ENCODE measurements at regions not wholly inside any gene's neighbourhood (a gene's known extent, or its start where the extent isn't known, plus 50 kb on each side); places are given as distances from the start of the nearest gene placed in this dataset.
"Not testable (repeated sequence)": the region's sequence is repeated elsewhere in the genome, so short reads cannot be mapped to it uniquely, and the experiment has no call there.

GRCh38 chr17:70674061-70674460 lies 504.7 kb downstream of the KCNJ2 start:
- no peak overlapping the region for H3K4me3 ChIP-seq (ENCODE audit: low read length)
- no peak for TF ChIP-seq ZNF274 (IDR thresholded peaks at IDR 0.05; ENCODE audit: low read depth, low read length)

GRCh38 chr17:70675070-70675590 lies 505.8 kb downstream of the KCNJ2 start:
- H3K4me3 ChIP-seq (ENCODE audit: low read length) = no peak overlapping the region
- no peak for TF ChIP-seq ZNF274 (IDR thresholded peaks at IDR 0.05; ENCODE audit: low read depth, low read length)

- no peak overlapping the region for H3K4me3 ChIP-seq (ENCODE audit: low read length)
- no peak for TF ChIP-seq ZNF274 (IDR thresholded peaks at IDR 0.05; ENCODE audit: low read depth, low read length)
These were observed 508.7 kb downstream of the KCNJ2 start for GRCh38 chr17:70677783-70678647.

GRCh38 chr17:70678889-70679288 lies 509.6 kb downstream of the KCNJ2 start:
- no peak for TF ChIP-seq ZNF274 (IDR thresholded peaks at IDR 0.05; ENCODE audit: low read depth, low read length)
- H3K4me3 ChIP-seq (ENCODE audit: low read length) = no peak overlapping the region

GRCh38 chr17:70683936-70684335 lies 514.6 kb downstream of the KCNJ2 start:
- TF ChIP-seq ZNF274 (IDR thresholded peaks at IDR 0.05; ENCODE audit: low read depth, low read length) = no peak
- H3K4me3 ChIP-seq (ENCODE audit: low read length) = no peak overlapping the region

- no peak for TF ChIP-seq ZNF274 (IDR thresholded peaks at IDR 0.05; ENCODE audit: low read depth, low read length)
- H3K4me3 ChIP-seq (ENCODE audit: low read length) = no peak overlapping the region
These were observed 518.1 kb downstream of the KCNJ2 start for GRCh38 chr17:70687421-70687820.

- no peak for TF ChIP-seq ZNF274 (IDR thresholded peaks at IDR 0.05; ENCODE audit: low read depth, low read length)
- no peak overlapping the region for H3K4me3 ChIP-seq (ENCODE audit: low read length)
These were observed 521.8 kb downstream of the KCNJ2 start for GRCh38 chr17:70691150-70691549.

GRCh38 chr17:70699408-70699807 lies 530.1 kb downstream of the KCNJ2 start:
- no peak for TF ChIP-seq ZNF274 (IDR thresholded peaks at IDR 0.05; ENCODE audit: low read depth, low read length)
- H3K4me3 ChIP-seq (ENCODE audit: low read length) = no peak overlapping the region

- no peak for TF ChIP-seq ZNF274 (IDR thresholded peaks at IDR 0.05; ENCODE audit: low read depth, low read length)
- H3K4me3 ChIP-seq (ENCODE audit: low read length) = no peak overlapping the region
These were observed 533.4 kb downstream of the KCNJ2 start for GRCh38 chr17:70702683-70703255.

GRCh38 chr17:70709596-70709995 lies 540.3 kb downstream of the KCNJ2 start:
- no peak for TF ChIP-seq ZNF274 (IDR thresholded peaks at IDR 0.05; ENCODE audit: low read depth, low read length)
- H3K4me3 ChIP-seq (ENCODE audit: low read length) = no peak overlapping the region

GRCh38 chr17:70713694-70714093 lies 544.4 kb downstream of the KCNJ2 start:
- TF ChIP-seq ZNF274 (IDR thresholded peaks at IDR 0.05; ENCODE audit: low read depth, low read length) = no peak
- H3K4me3 ChIP-seq (ENCODE audit: low read length) = no peak overlapping the region

- TF ChIP-seq ZNF274 (IDR thresholded peaks at IDR 0.05; ENCODE audit: low read depth, low read length) = no peak
- H3K4me3 ChIP-seq (ENCODE audit: low read length) = no peak overlapping the region
These were observed 547.2 kb downstream of the KCNJ2 start for GRCh38 chr17:70716551-70716950.

GRCh38 chr17:70717042-70717441 lies 547.7 kb downstream of the KCNJ2 start:
- no peak overlapping the region for H3K4me3 ChIP-seq (ENCODE audit: low read length)
- no peak for TF ChIP-seq ZNF274 (IDR thresholded peaks at IDR 0.05; ENCODE audit: low read depth, low read length)

GRCh38 chr17:70736375-70736957 lies 567.1 kb downstream of the KCNJ2 start:
- TF ChIP-seq ZNF274 (IDR thresholded peaks at IDR 0.05; ENCODE audit: low read depth, low read length) = no peak
- no peak overlapping the region for H3K4me3 ChIP-seq (ENCODE audit: low read length)

- no peak overlapping the region for H3K4me3 ChIP-seq (ENCODE audit: low read length)
- TF ChIP-seq ZNF274 (IDR thresholded peaks at IDR 0.05; ENCODE audit: low read depth, low read length) = no peak
These were observed 569.7 kb downstream of the KCNJ2 start for GRCh38 chr17:70739065-70739464.

GRCh38 chr17:70746574-70746973 lies 577.2 kb downstream of the KCNJ2 start:
- not testable (repeated sequence) for H3K4me3 ChIP-seq (ENCODE audit: low read length)

Data from GM08714 (cell line).